ENCODE measurements at regions not wholly inside any gene's neighbourhood (a gene's known extent, or its start where the extent isn't known, plus 50 kb on each side); places are given as distances from the start of the nearest gene placed in this dataset.

DNA sequence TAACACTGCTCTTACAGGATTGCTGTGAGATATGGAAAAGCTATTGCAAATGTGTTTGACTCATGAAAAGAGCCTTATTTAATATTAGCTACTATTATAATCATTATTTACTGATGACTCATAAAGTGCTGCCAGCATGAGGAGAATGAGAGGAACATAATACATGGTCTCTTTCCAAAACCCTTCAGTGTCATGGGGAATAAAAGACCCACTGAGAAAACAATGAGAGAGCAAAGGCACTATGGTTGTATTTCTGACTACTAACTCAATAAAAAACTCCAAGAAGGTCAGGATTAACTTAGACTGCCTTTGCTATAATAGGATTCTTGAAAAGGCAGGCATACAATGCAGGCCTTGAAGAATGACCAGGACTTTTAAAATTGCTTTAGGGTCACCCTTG is 633.5 kb downstream of the DTWD2 start:
- ATAC-seq (no peak), DNase-seq (ENCODE audit: low spot score) (no peak)
- Mint-ChIP-seq H3K36me3 (no peaks in the 10 kb centered on the region), H3K4me3 (no peak overlapping the region), H3K9me3 (no peaks in the 10 kb centered on the region), H3K27ac (no peak overlapping the region), H3K4me1 (no peaks in the 10 kb centered on the region), H3K27me3 (ENCODE audit: low read depth) (no peaks in the 10 kb centered on the region)
- ChIA-PET POLR2A (no interaction called here), CTCF (no interaction called here)
- TF ChIP-seq, protein P1, sequence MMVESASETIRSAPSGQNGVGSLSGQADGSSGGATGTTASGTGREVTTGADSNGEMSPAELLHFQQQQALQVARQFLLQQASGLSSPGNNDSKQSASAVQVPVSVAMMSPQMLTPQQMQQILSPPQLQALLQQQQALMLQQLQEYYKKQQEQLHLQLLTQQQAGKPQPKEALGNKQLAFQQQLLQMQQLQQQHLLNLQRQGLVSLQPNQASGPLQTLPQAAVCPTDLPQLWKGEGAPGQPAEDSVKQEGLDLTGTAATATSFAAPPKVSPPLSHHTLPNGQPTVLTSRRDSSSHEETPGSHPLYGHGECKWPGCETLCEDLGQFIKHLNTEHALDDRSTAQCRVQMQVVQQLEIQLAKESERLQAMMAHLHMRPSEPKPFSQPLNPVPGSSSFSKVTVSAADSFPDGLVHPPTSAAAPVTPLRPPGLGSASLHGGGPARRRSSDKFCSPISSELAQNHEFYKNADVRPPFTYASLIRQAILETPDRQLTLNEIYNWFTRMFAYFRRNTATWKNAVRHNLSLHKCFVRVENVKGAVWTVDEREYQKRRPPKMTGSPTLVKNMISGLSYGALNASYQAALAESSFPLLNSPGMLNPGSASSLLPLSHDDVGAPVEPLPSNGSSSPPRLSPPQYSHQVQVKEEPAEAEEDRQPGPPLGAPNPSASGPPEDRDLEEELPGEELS (CRISPR knock-in tag; IDR thresholded peaks at IDR 0.05): no peak
- TF ChIP-seq, protein P2, sequence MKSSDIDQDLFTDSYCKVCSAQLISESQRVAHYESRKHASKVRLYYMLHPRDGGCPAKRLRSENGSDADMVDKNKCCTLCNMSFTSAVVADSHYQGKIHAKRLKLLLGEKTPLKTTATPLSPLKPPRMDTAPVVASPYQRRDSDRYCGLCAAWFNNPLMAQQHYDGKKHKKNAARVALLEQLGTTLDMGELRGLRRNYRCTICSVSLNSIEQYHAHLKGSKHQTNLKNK (CRISPR knock-in tag; IDR thresholded peaks at IDR 0.05): no peak

DNA sequence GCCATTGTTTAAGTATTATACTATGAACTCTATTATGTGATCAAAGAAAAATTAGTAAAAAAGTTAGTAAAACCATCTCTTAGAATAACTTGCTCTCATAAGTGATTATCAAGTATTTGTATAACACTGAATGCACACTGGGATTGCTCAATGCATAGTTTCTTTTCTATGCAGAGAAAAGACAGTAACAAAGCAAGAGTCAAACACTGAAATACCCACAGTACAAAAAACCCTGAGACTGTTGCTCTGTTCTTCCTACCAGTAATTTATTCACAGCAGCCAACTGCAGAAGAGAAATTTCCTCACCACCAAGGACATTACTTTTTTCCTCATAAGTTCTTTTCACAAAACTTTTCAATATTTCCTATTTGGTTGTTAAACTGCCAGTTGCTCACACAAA is 634.4 kb downstream of the DTWD2 start:
- no peaks in the 10 kb centered on the region for H3K4me1 Mint-ChIP-seq
- ATAC-seq (no peak), DNase-seq (ENCODE audit: low spot score) (no peak)
- H3K36me3 Mint-ChIP-seq: no peaks in the 10 kb centered on the region
- no peak overlapping the region for H3K27ac Mint-ChIP-seq
- ChIA-PET CTCF (no interaction called here), POLR2A (no interaction called here)
- no peaks in the 10 kb centered on the region for H3K9me3 Mint-ChIP-seq
- no peaks in the 10 kb centered on the region for H3K27me3 Mint-ChIP-seq (ENCODE audit: low read depth)
- no peak overlapping the region for H3K4me3 Mint-ChIP-seq
- TF ChIP-seq, protein P3, sequence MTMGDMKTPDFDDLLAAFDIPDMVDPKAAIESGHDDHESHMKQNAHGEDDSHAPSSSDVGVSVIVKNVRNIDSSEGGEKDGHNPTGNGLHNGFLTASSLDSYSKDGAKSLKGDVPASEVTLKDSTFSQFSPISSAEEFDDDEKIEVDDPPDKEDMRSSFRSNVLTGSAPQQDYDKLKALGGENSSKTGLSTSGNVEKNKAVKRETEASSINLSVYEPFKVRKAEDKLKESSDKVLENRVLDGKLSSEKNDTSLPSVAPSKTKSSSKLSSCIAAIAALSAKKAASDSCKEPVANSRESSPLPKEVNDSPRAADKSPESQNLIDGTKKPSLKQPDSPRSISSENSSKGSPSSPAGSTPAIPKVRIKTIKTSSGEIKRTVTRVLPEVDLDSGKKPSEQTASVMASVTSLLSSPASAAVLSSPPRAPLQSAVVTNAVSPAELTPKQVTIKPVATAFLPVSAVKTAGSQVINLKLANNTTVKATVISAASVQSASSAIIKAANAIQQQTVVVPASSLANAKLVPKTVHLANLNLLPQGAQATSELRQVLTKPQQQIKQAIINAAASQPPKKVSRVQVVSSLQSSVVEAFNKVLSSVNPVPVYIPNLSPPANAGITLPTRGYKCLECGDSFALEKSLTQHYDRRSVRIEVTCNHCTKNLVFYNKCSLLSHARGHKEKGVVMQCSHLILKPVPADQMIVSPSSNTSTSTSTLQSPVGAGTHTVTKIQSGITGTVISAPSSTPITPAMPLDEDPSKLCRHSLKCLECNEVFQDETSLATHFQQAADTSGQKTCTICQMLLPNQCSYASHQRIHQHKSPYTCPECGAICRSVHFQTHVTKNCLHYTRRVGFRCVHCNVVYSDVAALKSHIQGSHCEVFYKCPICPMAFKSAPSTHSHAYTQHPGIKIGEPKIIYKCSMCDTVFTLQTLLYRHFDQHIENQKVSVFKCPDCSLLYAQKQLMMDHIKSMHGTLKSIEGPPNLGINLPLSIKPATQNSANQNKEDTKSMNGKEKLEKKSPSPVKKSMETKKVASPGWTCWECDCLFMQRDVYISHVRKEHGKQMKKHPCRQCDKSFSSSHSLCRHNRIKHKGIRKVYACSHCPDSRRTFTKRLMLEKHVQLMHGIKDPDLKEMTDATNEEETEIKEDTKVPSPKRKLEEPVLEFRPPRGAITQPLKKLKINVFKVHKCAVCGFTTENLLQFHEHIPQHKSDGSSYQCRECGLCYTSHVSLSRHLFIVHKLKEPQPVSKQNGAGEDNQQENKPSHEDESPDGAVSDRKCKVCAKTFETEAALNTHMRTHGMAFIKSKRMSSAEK (CRISPR knock-in tag; IDR thresholded peaks at IDR 0.05; ENCODE audit: borderline replicate concordance): no peak
- TF ChIP-seq, protein P4, sequence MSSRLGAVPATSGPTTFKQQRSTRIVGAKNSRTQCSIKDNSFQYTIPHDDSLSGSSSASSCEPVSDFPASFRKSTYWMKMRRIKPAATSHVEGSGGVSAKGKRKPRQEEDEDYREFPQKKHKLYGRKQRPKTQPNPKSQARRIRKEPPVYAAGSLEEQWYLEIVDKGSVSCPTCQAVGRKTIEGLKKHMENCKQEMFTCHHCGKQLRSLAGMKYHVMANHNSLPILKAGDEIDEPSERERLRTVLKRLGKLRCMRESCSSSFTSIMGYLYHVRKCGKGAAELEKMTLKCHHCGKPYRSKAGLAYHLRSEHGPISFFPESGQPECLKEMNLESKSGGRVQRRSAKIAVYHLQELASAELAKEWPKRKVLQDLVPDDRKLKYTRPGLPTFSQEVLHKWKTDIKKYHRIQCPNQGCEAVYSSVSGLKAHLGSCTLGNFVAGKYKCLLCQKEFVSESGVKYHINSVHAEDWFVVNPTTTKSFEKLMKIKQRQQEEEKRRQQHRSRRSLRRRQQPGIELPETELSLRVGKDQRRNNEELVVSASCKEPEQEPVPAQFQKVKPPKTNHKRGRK (CRISPR knock-in tag; IDR thresholded peaks at IDR 0.05; ENCODE audit: borderline replicate concordance): no peak
- TF ChIP-seq, protein P5, sequence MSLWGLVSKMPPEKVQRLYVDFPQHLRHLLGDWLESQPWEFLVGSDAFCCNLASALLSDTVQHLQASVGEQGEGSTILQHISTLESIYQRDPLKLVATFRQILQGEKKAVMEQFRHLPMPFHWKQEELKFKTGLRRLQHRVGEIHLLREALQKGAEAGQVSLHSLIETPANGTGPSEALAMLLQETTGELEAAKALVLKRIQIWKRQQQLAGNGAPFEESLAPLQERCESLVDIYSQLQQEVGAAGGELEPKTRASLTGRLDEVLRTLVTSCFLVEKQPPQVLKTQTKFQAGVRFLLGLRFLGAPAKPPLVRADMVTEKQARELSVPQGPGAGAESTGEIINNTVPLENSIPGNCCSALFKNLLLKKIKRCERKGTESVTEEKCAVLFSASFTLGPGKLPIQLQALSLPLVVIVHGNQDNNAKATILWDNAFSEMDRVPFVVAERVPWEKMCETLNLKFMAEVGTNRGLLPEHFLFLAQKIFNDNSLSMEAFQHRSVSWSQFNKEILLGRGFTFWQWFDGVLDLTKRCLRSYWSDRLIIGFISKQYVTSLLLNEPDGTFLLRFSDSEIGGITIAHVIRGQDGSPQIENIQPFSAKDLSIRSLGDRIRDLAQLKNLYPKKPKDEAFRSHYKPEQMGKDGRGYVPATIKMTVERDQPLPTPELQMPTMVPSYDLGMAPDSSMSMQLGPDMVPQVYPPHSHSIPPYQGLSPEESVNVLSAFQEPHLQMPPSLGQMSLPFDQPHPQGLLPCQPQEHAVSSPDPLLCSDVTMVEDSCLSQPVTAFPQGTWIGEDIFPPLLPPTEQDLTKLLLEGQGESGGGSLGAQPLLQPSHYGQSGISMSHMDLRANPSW (CRISPR knock-in tag; conservative IDR thresholded peaks at IDR 0.05; ENCODE audit: low read depth): no peak
- TF ChIP-seq, protein P6, sequence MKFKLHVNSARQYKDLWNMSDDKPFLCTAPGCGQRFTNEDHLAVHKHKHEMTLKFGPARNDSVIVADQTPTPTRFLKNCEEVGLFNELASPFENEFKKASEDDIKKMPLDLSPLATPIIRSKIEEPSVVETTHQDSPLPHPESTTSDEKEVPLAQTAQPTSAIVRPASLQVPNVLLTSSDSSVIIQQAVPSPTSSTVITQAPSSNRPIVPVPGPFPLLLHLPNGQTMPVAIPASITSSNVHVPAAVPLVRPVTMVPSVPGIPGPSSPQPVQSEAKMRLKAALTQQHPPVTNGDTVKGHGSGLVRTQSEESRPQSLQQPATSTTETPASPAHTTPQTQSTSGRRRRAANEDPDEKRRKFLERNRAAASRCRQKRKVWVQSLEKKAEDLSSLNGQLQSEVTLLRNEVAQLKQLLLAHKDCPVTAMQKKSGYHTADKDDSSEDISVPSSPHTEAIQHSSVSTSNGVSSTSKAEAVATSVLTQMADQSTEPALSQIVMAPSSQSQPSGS (CRISPR knock-in tag; IDR thresholded peaks at IDR 0.05; ENCODE audit: borderline replicate concordance, low read depth): no peak
- TF ChIP-seq ZBTB21 (CRISPR knock-in tag; IDR thresholded peaks at IDR 0.05; ENCODE audit: borderline replicate concordance) (no peak), CREM (CRISPR knock-in tag; IDR thresholded peaks at IDR 0.05) (no peak), NFATC4 (CRISPR knock-in tag; IDR thresholded peaks at IDR 0.05) (no peak), SMAD4 (CRISPR knock-in tag; IDR thresholded peaks at IDR 0.05) (no peak), SP1 (CRISPR knock-in tag; conservative IDR thresholded peaks at IDR 0.05) (no peak), GRHL2 (CRISPR knock-in tag; IDR thresholded peaks at IDR 0.05; ENCODE audit: insufficient replicate concordance, severe bottlenecking) (no peak), ZNF121 (CRISPR knock-in tag; IDR thresholded peaks at IDR 0.05) (no peak)
- TF ChIP-seq, protein P7, sequence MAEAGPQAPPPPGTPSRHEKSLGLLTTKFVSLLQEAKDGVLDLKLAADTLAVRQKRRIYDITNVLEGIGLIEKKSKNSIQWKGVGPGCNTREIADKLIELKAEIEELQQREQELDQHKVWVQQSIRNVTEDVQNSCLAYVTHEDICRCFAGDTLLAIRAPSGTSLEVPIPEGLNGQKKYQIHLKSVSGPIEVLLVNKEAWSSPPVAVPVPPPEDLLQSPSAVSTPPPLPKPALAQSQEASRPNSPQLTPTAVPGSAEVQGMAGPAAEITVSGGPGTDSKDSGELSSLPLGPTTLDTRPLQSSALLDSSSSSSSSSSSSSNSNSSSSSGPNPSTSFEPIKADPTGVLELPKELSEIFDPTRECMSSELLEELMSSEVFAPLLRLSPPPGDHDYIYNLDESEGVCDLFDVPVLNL (CRISPR knock-in tag; IDR thresholded peaks at IDR 0.05; ENCODE audit: borderline replicate concordance, low read depth): no peak
- TF ChIP-seq, protein P8, sequence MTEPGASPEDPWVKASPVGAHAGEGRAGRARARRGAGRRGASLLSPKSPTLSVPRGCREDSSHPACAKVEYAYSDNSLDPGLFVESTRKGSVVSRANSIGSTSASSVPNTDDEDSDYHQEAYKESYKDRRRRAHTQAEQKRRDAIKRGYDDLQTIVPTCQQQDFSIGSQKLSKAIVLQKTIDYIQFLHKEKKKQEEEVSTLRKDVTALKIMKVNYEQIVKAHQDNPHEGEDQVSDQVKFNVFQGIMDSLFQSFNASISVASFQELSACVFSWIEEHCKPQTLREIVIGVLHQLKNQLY (CRISPR knock-in tag; IDR thresholded peaks at IDR 0.05): no peak
- TF ChIP-seq, protein P9, sequence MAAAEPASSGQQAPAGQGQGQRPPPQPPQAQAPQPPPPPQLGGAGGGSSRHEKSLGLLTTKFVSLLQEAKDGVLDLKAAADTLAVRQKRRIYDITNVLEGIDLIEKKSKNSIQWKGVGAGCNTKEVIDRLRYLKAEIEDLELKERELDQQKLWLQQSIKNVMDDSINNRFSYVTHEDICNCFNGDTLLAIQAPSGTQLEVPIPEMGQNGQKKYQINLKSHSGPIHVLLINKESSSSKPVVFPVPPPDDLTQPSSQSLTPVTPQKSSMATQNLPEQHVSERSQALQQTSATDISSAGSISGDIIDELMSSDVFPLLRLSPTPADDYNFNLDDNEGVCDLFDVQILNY (CRISPR knock-in tag; IDR thresholded peaks at IDR 0.05): no peak
- TF ChIP-seq, protein P10, sequence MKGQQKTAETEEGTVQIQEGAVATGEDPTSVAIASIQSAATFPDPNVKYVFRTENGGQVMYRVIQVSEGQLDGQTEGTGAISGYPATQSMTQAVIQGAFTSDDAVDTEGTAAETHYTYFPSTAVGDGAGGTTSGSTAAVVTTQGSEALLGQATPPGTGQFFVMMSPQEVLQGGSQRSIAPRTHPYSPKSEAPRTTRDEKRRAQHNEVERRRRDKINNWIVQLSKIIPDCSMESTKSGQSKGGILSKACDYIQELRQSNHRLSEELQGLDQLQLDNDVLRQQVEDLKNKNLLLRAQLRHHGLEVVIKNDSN (CRISPR knock-in tag; IDR thresholded peaks at IDR 0.05): no peak
